HG02885 (cell line): ENCODE measurements at regions not wholly inside any gene's neighbourhood (a gene's known extent, or its start where the extent isn't known, plus 50 kb on each side); places are given as distances from the start of the nearest gene placed in this dataset.
A peak's percentile ranks its signal among the peaks of the same experiment; 100 is the strongest.

Source experiments
- ATAC-seq: cut with Tn5 transposase; IDR thresholded peaks from one replicate; pipeline ENCODE4 v1.9.1; 2021; ENCODE audit warnings: mild to moderate bottlenecking; ENCODE audit not compliant: unreplicated experiment, poor library complexity

GRCh38 chr3:5270666-5271371, 83.3 kb downstream of the EDEM1 start:
- no peak for ATAC-seq

GRCh38 chr3:5271372-5271683, 83.8 kb downstream of the EDEM1 start:
- ATAC-seq, result no peak

- ATAC-seq, result no peak
Measured at GRCh38 chr3:5272387-5272786, 84.9 kb downstream of the EDEM1 start.

GRCh38 chr3:5274091-5274490, 86.6 kb downstream of the EDEM1 start:
- ATAC-seq, result no peak

GRCh38 chr3:5275529-5275928, 88.0 kb downstream of the EDEM1 start:
- ATAC-seq, result no peak

- ATAC-seq, result no peak
Measured at GRCh38 chr3:5276934-5277333, 89.4 kb downstream of the EDEM1 start.

GRCh38 chr3:5277612-5278236, 90.2 kb downstream of the EDEM1 start:
- no peak for ATAC-seq

GRCh38 chr3:5278666-5279065, 91.2 kb downstream of the EDEM1 start:
- ATAC-seq, result no peak

GRCh38 chr3:5282703-5283102, 95.2 kb downstream of the EDEM1 start:
- ATAC-seq, result no peak

GRCh38 chr3:5285439-5285838, 97.9 kb downstream of the EDEM1 start:
- no peak for ATAC-seq

GRCh38 chr3:5290915-5291314, 103.4 kb downstream of the EDEM1 start:
- no peak for ATAC-seq

GRCh38 chr3:5292512-5292911, 105.0 kb downstream of the EDEM1 start:
- no peak for ATAC-seq

- no peak for ATAC-seq
Measured at GRCh38 chr3:5293207-5293606, 105.7 kb downstream of the EDEM1 start.

GRCh38 chr3:5294356-5294755, 106.8 kb downstream of the EDEM1 start:
- no peak for ATAC-seq

- no peak for ATAC-seq
Measured at GRCh38 chr3:5295191-5295690, 107.7 kb downstream of the EDEM1 start.

- no peak for ATAC-seq
Measured at GRCh38 chr3:5296362-5296761, 108.9 kb downstream of the EDEM1 start.

GRCh38 chr3:5297895-5298294, 110.4 kb downstream of the EDEM1 start:
- ATAC-seq, result peak; percentile 19

- ATAC-seq, result peak; percentile 98
Measured at GRCh38 chr3:5298453-5298852, 110.9 kb downstream of the EDEM1 start.

GRCh38 chr3:5299161-5299560, 111.7 kb downstream of the EDEM1 start:
- no peak for ATAC-seq

GRCh38 chr3:5300638-5301037, 113.1 kb downstream of the EDEM1 start:
- ATAC-seq, result no peak

GRCh38 chr3:5301651-5302297, 114.3 kb downstream of the EDEM1 start:
- ATAC-seq, result no peak

GRCh38 chr3:5302661-5303060, 115.2 kb downstream of the EDEM1 start:
- ATAC-seq, result no peak
